ENCODE measurements at regions not wholly inside any gene's neighbourhood (a gene's known extent, or its start where the extent isn't known, plus 50 kb on each side); places are given as distances from the start of the nearest gene placed in this dataset.

GRCh38 chr10:78746155-78746763 is 322.5 kb upstream of the ZMIZ1 start:
- TF ChIP-seq, protein P1, sequence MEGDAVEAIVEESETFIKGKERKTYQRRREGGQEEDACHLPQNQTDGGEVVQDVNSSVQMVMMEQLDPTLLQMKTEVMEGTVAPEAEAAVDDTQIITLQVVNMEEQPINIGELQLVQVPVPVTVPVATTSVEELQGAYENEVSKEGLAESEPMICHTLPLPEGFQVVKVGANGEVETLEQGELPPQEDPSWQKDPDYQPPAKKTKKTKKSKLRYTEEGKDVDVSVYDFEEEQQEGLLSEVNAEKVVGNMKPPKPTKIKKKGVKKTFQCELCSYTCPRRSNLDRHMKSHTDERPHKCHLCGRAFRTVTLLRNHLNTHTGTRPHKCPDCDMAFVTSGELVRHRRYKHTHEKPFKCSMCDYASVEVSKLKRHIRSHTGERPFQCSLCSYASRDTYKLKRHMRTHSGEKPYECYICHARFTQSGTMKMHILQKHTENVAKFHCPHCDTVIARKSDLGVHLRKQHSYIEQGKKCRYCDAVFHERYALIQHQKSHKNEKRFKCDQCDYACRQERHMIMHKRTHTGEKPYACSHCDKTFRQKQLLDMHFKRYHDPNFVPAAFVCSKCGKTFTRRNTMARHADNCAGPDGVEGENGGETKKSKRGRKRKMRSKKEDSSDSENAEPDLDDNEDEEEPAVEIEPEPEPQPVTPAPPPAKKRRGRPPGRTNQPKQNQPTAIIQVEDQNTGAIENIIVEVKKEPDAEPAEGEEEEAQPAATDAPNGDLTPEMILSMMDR (IDR thresholded peaks at IDR 0.05): no peak
- no peak for TF ChIP-seq POLR2A (IDR thresholded peaks at IDR 0.05)
- intact Hi-C loops (cut with DNase I; ENCODE audit: low total_unique reads): no loop called here
- H3K36me3 ChIP-seq (ENCODE audit: low read depth, missing control alignments): no peaks in the 10 kb centered on the region
- 94 to 95% methylated on average over 7 to 11 of the region's 11 CpGs for WGBS, 2 donors
- peaks cover 27% of the 10 kb centered on the region for H3K4me1 ChIP-seq
- H3K27me3 ChIP-seq: no peaks in the 10 kb centered on the region
- H3K9me3 ChIP-seq: no peaks in the 10 kb centered on the region
- H3K4me3 ChIP-seq: no peak overlapping the region
- H3K27ac ChIP-seq: no peak overlapping the region
- DNase-seq: no peak

GRCh38 chr10:78747401-78748234 is 321.1 kb upstream of the ZMIZ1 start:
- H3K27me3 ChIP-seq: no peaks in the 10 kb centered on the region
- WGBS, 2 donors: 89 to 91% methylated on average over 14 of the region's 14 CpGs
- no peaks in the 10 kb centered on the region for H3K9me3 ChIP-seq
- DNase-seq: no peak
- no peak overlapping the region for H3K27ac ChIP-seq
- intact Hi-C loops (cut with DNase I; ENCODE audit: low total_unique reads): no loop called here
- H3K4me3 ChIP-seq: no peak overlapping the region
- TF ChIP-seq POLR2A (IDR thresholded peaks at IDR 0.05): no peak
- TF ChIP-seq, protein P1 (IDR thresholded peaks at IDR 0.05): no peak
- H3K36me3 ChIP-seq (ENCODE audit: low read depth, missing control alignments): no peaks in the 10 kb centered on the region
- H3K4me1 ChIP-seq: peaks cover 21% of the 10 kb centered on the region

DNA sequence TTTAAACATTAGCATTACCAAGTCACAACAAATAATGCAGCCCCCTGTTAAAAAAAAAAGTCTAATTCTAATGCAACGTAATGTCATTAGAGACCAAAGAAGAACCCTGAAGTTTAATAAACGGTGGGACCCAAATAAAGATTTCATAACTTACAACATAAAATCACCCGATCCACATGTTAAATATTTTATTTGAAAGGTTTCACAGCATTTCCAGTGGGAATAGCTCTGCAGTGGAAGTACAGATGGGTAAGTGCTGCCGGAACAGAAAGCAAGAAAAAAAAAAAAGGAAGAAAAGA is 320.6 kb upstream of the ZMIZ1 start:
- intact Hi-C loops (cut with DNase I; ENCODE audit: low total_unique reads): no loop called here
- Histone ChIP-seq H3K9me3 (no peaks in the 10 kb centered on the region), H3K4me1 (peaks cover 16% of the 10 kb centered on the region), H3K27me3 (no peaks in the 10 kb centered on the region), H3K27ac (no peak overlapping the region), H3K4me3 (no peak overlapping the region), H3K36me3 (ENCODE audit: low read depth, missing control alignments) (no peaks in the 10 kb centered on the region)
- TF ChIP-seq POLR2A (IDR thresholded peaks at IDR 0.05): no peak
- TF ChIP-seq, protein P1 (IDR thresholded peaks at IDR 0.05): no peak
- WGBS, 2 donors: 84 to 95% methylated on average over 4 of the region's 4 CpGs
- no peak for DNase-seq

DNA sequence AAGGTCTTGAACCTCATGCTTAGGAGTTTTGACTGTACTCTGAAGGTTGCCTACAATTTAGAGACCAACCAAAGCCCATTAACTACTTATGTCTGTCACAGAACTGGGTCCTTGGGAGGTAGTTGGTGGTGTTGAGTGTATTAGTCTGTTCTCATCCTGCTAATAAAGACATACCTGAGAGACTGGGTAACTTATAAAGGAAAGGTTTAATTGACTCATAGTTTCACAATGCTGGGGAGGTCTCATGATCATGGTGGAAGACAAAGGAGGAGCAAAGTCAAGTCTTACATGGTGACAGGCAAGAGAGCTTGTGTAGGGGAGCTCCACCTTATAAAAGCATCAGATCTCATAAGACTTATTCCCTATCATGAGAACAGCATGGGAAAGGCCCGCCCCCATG is 319.6 kb upstream of the ZMIZ1 start:
- Histone ChIP-seq H3K9me3 (no peaks in the 10 kb centered on the region), H3K4me1 (peaks cover 13% of the 10 kb centered on the region), H3K4me3 (no peak overlapping the region), H3K36me3 (ENCODE audit: low read depth, missing control alignments) (no peaks in the 10 kb centered on the region), H3K27me3 (no peaks in the 10 kb centered on the region), H3K27ac (no peak overlapping the region)
- no peak for DNase-seq
- intact Hi-C loops (cut with DNase I; ENCODE audit: low total_unique reads): no loop called here
- 93 to 100% methylated on average over 1 of the region's 1 CpG for WGBS, 2 donors
- TF ChIP-seq, protein P1 (IDR thresholded peaks at IDR 0.05): no peak
- no peak for TF ChIP-seq POLR2A (IDR thresholded peaks at IDR 0.05)

DNA sequence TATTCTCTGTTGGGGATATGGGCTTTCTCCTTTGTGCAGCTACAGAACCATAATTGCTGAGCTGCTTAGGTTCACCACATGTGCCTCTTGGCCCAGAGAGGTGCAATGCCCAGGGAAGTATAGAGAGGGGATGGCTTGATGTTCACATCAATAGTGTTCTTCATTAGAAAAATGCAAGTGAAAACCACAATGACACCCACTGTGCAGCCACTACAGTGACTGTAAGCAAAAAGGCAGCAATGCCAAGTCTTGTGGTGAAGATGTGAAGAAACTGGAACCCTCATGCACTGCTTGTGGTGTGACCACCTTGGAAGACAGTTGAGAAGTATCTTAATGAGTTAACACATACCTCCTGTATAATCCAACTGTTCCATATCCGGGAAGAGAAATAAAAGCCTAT is 318.9 kb upstream of the ZMIZ1 start:
- Histone ChIP-seq H3K27me3 (no peaks in the 10 kb centered on the region), H3K4me3 (no peak overlapping the region), H3K36me3 (ENCODE audit: low read depth, missing control alignments) (no peaks in the 10 kb centered on the region), H3K4me1 (peaks cover 6% of the 10 kb centered on the region), H3K9me3 (no peaks in the 10 kb centered on the region), H3K27ac (no peak overlapping the region)
- WGBS, 2 donors: 81 to 84% methylated on average over 1 of the region's 1 CpG
- TF ChIP-seq POLR2A (IDR thresholded peaks at IDR 0.05): no peak
- TF ChIP-seq, protein P1 (IDR thresholded peaks at IDR 0.05): no peak
- intact Hi-C loops (cut with DNase I; ENCODE audit: low total_unique reads): no loop called here
- no peak for DNase-seq

Measured in testis (tissue), 2 donors.